ENCODE measurements at regions not wholly inside any gene's neighbourhood (a gene's known extent, or its start where the extent isn't known, plus 50 kb on each side); places are given as distances from the start of the nearest gene placed in this dataset.
A peak's percentile ranks its signal among the peaks of the same experiment; 100 is the strongest.

DNA sequence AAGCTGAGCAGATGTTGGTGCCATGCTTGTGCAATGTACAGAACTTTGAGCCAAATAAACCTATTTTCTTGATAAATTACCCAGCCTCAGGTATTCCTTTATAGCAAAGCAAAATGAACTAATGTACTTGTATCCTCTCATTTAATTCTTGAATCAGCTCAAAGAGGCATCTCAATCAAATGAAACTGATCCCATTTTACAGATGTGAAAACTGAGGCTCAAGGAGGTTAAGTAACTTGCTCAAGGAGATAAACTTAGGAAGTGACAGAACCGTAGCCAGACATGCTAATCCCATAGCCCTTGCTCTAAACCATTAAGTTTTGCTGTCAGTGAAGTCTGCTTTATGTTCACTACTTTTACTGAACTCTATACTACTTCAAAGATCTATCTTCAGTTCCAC is 467.0 kb upstream of the UBE2E3 start:
- TF ChIP-seq, protein P1, sequence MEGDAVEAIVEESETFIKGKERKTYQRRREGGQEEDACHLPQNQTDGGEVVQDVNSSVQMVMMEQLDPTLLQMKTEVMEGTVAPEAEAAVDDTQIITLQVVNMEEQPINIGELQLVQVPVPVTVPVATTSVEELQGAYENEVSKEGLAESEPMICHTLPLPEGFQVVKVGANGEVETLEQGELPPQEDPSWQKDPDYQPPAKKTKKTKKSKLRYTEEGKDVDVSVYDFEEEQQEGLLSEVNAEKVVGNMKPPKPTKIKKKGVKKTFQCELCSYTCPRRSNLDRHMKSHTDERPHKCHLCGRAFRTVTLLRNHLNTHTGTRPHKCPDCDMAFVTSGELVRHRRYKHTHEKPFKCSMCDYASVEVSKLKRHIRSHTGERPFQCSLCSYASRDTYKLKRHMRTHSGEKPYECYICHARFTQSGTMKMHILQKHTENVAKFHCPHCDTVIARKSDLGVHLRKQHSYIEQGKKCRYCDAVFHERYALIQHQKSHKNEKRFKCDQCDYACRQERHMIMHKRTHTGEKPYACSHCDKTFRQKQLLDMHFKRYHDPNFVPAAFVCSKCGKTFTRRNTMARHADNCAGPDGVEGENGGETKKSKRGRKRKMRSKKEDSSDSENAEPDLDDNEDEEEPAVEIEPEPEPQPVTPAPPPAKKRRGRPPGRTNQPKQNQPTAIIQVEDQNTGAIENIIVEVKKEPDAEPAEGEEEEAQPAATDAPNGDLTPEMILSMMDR (IDR thresholded peaks at IDR 0.05), result no peak
- intact Hi-C loops (cut with DNase I), result no loop called here
- Histone ChIP-seq H3K27me3 (no peaks in the 10 kb centered on the region), H3K36me3 (no peaks in the 10 kb centered on the region), H3K4me3 (no peak overlapping the region), H3K4me1 (no peaks in the 10 kb centered on the region), H3K27ac (no peak overlapping the region), H3K9me3 (no peaks in the 10 kb centered on the region)
- ATAC-seq (no peak), FAIRE-seq (no peak), DNase-seq (no peak)
- WGBS, 2 donors, result 45 to 54% methylated on average over 1 of the region's 1 CpG

DNA sequence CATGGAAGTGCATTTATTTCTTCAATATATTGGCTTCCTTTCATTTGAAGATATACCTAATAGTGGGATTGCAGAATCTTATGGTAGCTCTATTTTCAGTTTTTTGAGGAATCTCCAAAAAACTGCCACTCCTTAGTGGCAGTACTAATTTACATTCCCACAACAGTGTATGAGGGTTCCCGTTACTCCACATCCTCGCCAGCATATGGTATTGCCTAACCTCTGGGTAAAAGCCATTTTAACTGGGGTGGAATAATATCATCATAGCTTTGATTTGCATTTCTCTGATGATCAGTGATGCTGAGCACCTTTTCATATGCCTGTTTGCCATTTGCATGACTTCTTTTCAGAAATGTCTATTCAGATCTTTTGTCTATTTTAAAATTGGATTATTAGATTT is 471.9 kb upstream of the UBE2E3 start:
- 60 to 87% methylated on average over 2 of the region's 2 CpGs for WGBS, 2 donors
- intact Hi-C loops (cut with DNase I), result no loop called here
- Histone ChIP-seq H3K4me3 (no peak overlapping the region), H3K4me1 (no peaks in the 10 kb centered on the region), H3K36me3 (no peaks in the 10 kb centered on the region), H3K27me3 (no peaks in the 10 kb centered on the region), H3K27ac (no peak overlapping the region), H3K9me3 (no peaks in the 10 kb centered on the region)
- FAIRE-seq (no peak), DNase-seq (no peak), ATAC-seq (no peak)
- TF ChIP-seq, protein P1 (IDR thresholded peaks at IDR 0.05), result no peak

GRCh38 chr2:180507028-180507427 is 473.4 kb upstream of the UBE2E3 start:
- no peaks in the 10 kb centered on the region for H3K9me3 ChIP-seq
- 61 to 70% methylated on average over 2 of the region's 2 CpGs for WGBS, 2 donors
- no peaks in the 10 kb centered on the region for H3K4me1 ChIP-seq
- no peaks in the 10 kb centered on the region for H3K36me3 ChIP-seq
- FAIRE-seq (no peak), ATAC-seq (no peak), DNase-seq (no peak)
- intact Hi-C loops (cut with DNase I), result no loop called here
- no peak overlapping the region for H3K27ac ChIP-seq
- no peak overlapping the region for H3K4me3 ChIP-seq
- TF ChIP-seq, protein P1 (IDR thresholded peaks at IDR 0.05), result no peak
- no peaks in the 10 kb centered on the region for H3K27me3 ChIP-seq

- FAIRE-seq (no peak), ATAC-seq (peak in 1 of 4 donors; percentile 69), DNase-seq (no peak)
- Histone ChIP-seq H3K27ac (no peak overlapping the region), H3K9me3 (no peaks in the 10 kb centered on the region), H3K36me3 (no peaks in the 10 kb centered on the region), H3K27me3 (no peaks in the 10 kb centered on the region), H3K4me3 (no peak overlapping the region), H3K4me1 (no peaks in the 10 kb centered on the region)
- 44 to 49% methylated on average over 1 of the region's 1 CpG for WGBS, 2 donors
- TF ChIP-seq, protein P1 (IDR thresholded peaks at IDR 0.05), result no peak
- intact Hi-C loops (cut with DNase I), result no loop called here
Measured at GRCh38 chr2:180505203-180505602, 475.2 kb upstream of the UBE2E3 start.

DNA sequence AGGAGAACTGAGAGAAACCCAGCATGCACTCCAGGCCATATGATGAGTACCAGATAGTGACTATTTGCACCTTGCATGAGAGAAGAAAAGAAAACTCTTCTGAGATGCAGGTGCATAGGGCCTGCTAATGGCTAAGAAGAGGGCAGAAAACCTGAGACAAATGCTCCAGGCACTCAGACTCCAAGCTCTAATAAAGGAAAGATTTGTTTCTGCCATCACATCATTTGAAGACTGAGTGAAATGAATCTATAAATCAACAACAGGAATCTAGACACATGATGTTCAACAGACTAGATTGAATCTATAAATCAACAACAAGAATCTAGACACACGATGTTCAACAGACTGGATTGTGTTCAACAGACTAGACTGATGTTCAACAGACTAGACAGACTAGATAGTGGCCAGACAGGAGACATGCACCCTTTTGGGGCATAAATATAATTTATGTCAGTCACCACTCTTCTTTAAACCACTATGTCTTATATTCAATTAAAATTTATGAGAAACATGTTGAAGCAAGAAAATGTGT is 482.7 kb upstream of the UBE2E3 start:
- FAIRE-seq (no peak), DNase-seq (no peak), ATAC-seq (no peak)
- intact Hi-C loops (cut with DNase I), result no loop called here
- Histone ChIP-seq H3K4me3 (no peak overlapping the region), H3K36me3 (no peaks in the 10 kb centered on the region), H3K4me1 (no peaks in the 10 kb centered on the region), H3K27me3 (no peaks in the 10 kb centered on the region), H3K9me3 (no peaks in the 10 kb centered on the region), H3K27ac (no peak overlapping the region)
- WGBS, 2 donors, result 54 to 76% methylated on average over 1 of the region's 1 CpG
- TF ChIP-seq, protein P1 (IDR thresholded peaks at IDR 0.05), result no peak
